HUES64 (cell line): ENCODE measurements at regions not wholly inside any gene's neighbourhood (a gene's known extent, or its start where the extent isn't known, plus 50 kb on each side); places are given as distances from the start of the nearest gene placed in this dataset.

ENCODE experiments used
- H3K27ac ChIP-seq: 2 replicates; pipeline ENCODE4 v1.7.0; 2013; ENCODE audit warnings: low read depth, low read length, inconsistent platforms
- H3K27me3 ChIP-seq: 2 replicates; pipeline ENCODE4 v1.6.1; 2013; ENCODE audit warnings: mild to moderate bottlenecking, low read length; ENCODE audit not compliant: insufficient read depth
- H3K36me3 ChIP-seq: 2 replicates; pipeline ENCODE4 v1.6.1; 2013; ENCODE audit warnings: mild to moderate bottlenecking, low read length; ENCODE audit not compliant: insufficient read depth
- H3K4me1 ChIP-seq: 2 replicates; pipeline ENCODE4 v1.6.1; 2013; ENCODE audit warnings: mild to moderate bottlenecking, low read length, moderate library complexity; ENCODE audit not compliant: insufficient read depth
- H3K4me3 ChIP-seq: 2 replicates; pipeline ENCODE4 v1.5.1; 2013; ENCODE audit warnings: mild to moderate bottlenecking, low read length, moderate library complexity
- H3K9ac ChIP-seq: 2 replicates; pipeline ENCODE4 v1.6.1; 2013; ENCODE audit warnings: mild to moderate bottlenecking, low read depth, low read length
- H3K9me3 ChIP-seq: 2 replicates; pipeline ENCODE4 v1.6.1; 2013; ENCODE audit warnings: low read depth, low read length; ENCODE audit not compliant: insufficient read depth
- WGBS: fragments of 150-250, 120-280 bp; methylation state at CpG from one replicate; pipeline ENCODE4 v1.1.7; 2013; ENCODE audit warnings: missing lambda C conversion rate; 5-methylcytosine and 5-hydroxymethylcytosine counted together

DNA sequence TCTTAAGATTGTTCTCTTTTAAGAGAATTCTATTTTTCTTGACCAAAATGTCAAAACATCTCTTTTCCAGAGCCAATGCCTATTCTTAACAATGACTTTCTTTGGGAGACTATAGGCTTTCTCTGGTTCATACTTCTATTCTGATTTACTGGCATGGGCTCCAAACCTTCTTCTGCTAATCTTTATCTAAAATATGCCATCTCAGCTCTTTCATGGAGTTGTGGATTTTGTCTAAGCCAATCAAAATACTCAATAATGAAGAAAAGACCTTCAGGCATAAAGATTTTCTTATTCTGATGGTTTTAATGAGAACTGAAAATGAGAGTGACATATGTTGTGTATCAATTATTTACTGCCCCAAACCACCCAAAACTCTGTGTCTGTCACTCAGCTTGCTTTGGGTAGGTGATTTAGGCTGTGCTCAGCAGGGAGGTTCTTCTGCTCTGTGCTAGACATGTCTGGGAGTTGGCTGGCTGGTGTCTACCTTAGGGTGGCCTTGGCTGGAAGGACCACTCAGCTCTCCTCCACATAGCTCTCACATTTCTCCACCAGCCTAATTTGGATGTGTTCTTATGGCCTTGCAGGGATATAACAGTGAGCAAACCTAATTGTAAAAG lies 270.8 kb downstream of the PRDM2 start:
- Histone ChIP-seq H3K9ac (no peak overlapping the region), H3K36me3 (no peaks in the 10 kb centered on the region), H3K4me1 (no peaks in the 10 kb centered on the region), H3K27ac (no peak overlapping the region), H3K27me3 (no peaks in the 10 kb centered on the region), H3K4me3 (no peak overlapping the region), H3K9me3 (peaks cover 15% of the 10 kb centered on the region; the same call in 1 of the 2 replicates)

DNA sequence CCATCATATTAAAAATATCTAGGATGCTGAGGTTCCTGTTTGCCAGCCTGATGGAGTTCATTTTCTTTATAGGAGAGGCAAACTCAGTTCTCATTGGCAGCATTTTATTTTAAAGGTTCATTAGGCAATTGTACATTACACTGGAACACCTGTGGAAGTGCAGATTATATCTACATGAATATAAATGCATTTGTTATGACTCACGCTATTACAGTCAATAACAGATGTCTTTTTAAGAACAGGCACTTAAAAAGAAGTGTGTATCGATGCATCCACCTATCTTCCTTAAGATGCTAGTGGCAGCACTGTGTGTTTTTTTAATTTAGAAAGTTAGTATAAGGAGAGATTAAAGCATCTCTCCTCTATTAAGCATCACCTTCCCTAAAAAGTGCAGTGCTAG lies 276.5 kb downstream of the PRDM2 start:
- Histone ChIP-seq H3K36me3 (no peaks in the 10 kb centered on the region), H3K9ac (no peak overlapping the region), H3K9me3 (0 out of 2 replicates have a peak, but pooled peaks cover under 1% of the 10 kb centered on the region), H3K4me1 (no peaks in the 10 kb centered on the region), H3K27ac (no peak overlapping the region), H3K27me3 (no peaks in the 10 kb centered on the region), H3K4me3 (no peak overlapping the region)
- 92% methylated on average over 2 of the region's 2 CpGs for WGBS

DNA sequence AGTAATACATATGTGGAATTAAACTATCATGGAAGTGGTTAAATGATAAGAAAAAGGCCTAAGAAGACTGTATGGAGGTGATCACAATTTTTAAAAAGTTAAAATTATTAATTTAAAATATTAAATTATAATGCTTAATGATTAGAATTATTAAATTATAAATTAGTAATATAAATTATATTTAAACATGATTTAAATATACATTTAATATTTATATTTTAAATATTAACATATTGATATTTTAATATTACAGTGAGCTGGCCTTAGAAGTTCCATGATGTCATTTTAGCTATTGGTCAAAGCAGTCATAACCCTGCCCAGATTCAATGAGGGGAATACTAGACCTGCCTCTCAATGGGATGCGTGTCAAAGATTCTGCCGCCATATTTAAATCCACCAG lies 281.2 kb downstream of the PRDM2 start:
- Histone ChIP-seq H3K4me3 (no peak overlapping the region), H3K9me3 (no peaks in the 10 kb centered on the region), H3K36me3 (no peaks in the 10 kb centered on the region), H3K9ac (no peak overlapping the region), H3K27me3 (no peaks in the 10 kb centered on the region), H3K27ac (no peak overlapping the region), H3K4me1 (no peaks in the 10 kb centered on the region)
- 98% methylated on average over 2 of the region's 2 CpGs for WGBS

DNA sequence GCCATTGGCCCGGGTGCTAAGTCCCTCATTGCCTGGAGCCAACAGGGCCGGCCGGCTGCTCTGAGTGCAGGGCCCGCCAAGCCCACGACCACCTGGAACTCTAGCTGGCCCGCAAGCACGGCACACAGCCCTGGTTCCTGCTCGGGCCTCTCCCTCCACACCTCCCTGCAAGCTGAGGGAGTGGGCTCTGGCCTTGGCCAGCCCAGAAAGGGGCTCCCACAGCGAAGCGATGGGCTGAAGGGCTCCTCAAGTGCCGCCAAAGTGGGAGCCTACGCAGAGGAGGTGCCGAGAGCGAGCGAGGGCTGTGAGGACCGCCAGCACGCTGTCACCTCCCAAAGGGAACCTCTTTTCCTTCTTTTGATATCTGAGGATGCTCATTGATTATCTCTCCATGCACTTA lies 283.4 kb downstream of the PRDM2 start:
- Histone ChIP-seq H3K36me3 (no peaks in the 10 kb centered on the region), H3K4me3 (no peak overlapping the region), H3K27ac (no peak overlapping the region), H3K27me3 (no peaks in the 10 kb centered on the region), H3K9me3 (no peaks in the 10 kb centered on the region), H3K4me1 (no peaks in the 10 kb centered on the region), H3K9ac (no peak overlapping the region)
- 96% methylated on average over 17 of the region's 17 CpGs for WGBS

DNA sequence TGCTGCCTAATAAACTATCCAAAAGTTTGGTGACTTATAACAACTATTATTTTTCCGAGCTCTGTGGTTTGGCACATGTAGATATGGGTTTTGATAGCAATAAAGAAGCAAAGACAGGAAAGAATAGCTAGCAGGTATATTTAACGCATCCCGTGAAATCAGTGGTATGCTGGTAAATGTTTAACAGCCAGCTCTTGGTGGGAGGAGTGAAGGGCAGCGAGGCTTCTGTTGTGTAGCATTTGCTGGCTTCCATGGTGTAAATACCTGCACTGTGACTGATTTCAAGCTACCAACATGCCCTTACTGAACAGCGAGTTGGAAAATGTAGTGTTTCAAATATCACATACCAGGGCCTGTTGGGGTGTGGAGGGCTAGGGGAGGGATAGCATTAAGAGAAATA lies 291.0 kb downstream of the PRDM2 start:
- Histone ChIP-seq H3K27ac (no peak overlapping the region), H3K9ac (no peak overlapping the region), H3K4me3 (no peak overlapping the region), H3K9me3 (peaks cover 9% of the 10 kb centered on the region; the same call in 1 of the 2 replicates), H3K27me3 (no peaks in the 10 kb centered on the region), H3K4me1 (no peaks in the 10 kb centered on the region), H3K36me3 (no peaks in the 10 kb centered on the region)
- WGBS: 88% methylated on average over 4 of the region's 5 CpGs

DNA sequence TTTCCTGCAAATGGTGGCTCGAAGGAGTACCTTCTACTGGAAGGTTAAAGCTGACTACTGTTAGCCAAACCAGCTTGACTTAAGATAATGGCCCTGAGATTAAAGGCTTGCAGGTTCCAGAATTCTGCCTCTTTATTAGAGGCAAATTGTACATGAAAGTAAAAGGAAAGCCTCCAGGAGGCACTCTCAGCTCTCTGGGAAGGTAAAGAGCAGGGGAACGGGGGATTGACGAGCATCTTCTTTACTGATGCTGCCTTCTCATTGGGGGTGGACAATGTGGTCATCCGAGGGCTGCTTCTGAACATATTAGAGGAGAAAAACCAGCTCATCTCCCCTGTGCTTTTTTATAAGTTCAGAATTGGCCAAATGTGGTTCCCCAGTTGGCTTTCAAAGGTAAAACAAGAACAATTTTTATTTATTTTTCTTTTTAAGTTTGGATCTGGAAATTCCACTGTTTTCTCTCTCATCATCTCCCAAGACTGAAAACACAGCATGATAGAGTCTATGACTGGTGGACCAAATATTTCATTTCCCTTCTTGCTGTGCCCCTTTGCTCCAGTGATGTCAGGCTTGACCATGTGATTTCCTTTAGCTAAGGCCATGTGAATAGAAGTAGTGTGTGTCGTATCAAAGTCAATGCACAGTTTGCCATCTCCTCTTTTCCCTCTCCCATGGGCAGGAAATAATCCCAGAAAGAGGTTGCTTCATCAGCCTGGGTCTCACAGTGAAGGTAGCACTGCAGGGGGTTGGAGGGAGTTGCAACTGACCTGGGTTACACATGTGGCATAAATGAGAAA lies 292.7 kb downstream of the PRDM2 start:
- Histone ChIP-seq H3K4me1 (no peaks in the 10 kb centered on the region), H3K27ac (no peak overlapping the region), H3K27me3 (no peaks in the 10 kb centered on the region), H3K9ac (no peak overlapping the region), H3K9me3 (peaks cover 16% of the 10 kb centered on the region; the same call in 1 of the 2 replicates), H3K36me3 (no peaks in the 10 kb centered on the region), H3K4me3 (no peak overlapping the region)
- 84% methylated on average over 5 of the region's 5 CpGs for whole genome bisulfite sequencing

DNA sequence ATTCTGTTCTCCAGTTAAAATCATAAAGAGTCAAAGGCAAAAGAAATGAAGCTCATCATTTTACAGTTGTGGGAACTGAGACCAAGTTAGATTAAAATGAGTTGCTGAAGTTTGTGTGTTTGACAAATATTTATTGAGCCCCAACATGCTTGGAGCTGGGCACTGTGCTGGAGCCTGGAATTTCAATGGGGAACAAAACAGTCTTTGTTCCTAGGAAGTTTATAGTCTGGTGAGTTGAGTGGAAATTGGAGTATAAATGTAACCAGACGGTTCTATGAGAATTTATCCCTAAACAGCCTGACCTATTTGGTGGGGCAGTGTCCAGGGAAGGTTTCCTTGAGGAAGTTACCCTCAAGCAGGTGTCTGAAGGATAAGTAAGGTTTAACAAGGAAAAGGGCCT lies 294.4 kb downstream of the PRDM2 start:
- H3K36me3 ChIP-seq: no peaks in the 10 kb centered on the region
- H3K9me3 ChIP-seq: peaks cover 16% of the 10 kb centered on the region; the same call in 1 of the 2 replicates
- H3K4me1 ChIP-seq: no peaks in the 10 kb centered on the region
- no peak overlapping the region for H3K27ac ChIP-seq
- H3K27me3 ChIP-seq: no peaks in the 10 kb centered on the region
- no peak overlapping the region for H3K4me3 ChIP-seq
- H3K9ac ChIP-seq: no peak overlapping the region
- 100% methylated on average over 1 of the region's 1 CpG for WGBS

DNA sequence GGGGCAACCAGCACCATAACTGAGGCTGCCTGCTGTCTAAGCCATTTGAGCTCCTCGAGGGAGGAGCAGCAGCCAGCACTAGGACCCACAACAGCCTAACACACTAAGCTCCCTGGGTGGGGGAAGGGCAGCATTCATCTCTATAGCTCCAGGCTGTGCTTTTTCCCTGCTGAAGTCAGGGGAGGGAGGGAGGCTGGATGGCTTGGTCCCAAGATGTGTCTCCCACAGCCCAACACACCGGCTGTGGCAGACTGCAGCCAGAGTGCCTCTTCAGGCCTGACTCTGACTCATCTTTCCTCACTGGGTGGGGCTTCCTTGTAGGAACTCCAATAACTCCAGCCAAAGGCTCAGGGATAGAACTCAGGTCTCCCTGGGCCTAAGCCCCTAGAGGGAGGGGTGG lies 296.3 kb downstream of the PRDM2 start:
- Histone ChIP-seq H3K27me3 (no peaks in the 10 kb centered on the region), H3K36me3 (no peaks in the 10 kb centered on the region), H3K9ac (no peak overlapping the region), H3K4me3 (no peak overlapping the region), H3K9me3 (peaks cover 16% of the 10 kb centered on the region; the same call in 1 of the 2 replicates), H3K27ac (no peak overlapping the region), H3K4me1 (no peaks in the 10 kb centered on the region)
- WGBS: 74% methylated on average over 2 of the region's 2 CpGs

DNA sequence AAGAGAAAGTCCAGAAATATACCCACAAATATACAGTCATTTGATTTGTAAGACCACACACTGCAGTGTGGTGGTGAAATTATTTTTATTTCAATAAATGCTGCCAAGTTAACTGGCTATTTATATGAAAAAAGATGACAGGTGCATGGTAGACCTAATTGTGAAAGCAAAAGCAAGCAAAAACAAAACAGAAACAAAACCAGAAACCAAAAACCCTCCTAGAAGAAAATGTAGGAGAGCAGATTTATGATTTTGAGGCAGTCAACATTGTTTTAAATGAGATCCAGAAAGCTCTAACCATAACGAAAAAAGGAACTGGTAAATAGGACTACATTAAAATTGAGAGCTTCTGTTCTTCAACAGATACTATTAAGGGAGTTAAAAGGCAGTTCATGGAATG lies 303.6 kb downstream of the PRDM2 start:
- Histone ChIP-seq H3K9ac (no peak overlapping the region), H3K9me3 (no peaks in the 10 kb centered on the region), H3K36me3 (no peaks in the 10 kb centered on the region), H3K4me3 (no peak overlapping the region), H3K27ac (no peak overlapping the region), H3K27me3 (no peaks in the 10 kb centered on the region), H3K4me1 (no peaks in the 10 kb centered on the region)
- WGBS: 100% methylated on average over 1 of the region's 1 CpG

DNA sequence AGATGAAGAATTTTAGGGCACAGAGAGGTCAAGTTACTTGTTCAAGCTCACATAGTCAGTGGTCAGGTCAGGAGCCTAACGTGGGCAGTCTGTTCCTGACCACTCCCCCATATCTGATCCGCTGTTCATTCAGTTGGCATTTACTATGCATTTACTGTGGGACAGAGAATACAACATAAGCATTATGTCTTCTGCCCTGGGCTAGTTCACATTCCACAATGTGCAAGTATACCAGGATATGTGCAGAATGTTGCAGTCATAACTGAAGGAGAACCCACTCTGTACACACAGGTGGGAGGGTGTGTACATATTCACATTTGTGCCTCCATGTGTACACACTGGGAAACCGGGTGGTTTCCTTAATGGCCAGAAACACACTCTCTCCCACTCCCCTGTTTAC lies 309.6 kb downstream of the PRDM2 start:
- Histone ChIP-seq H3K9ac (no peak overlapping the region), H3K27ac (no peak overlapping the region), H3K27me3 (no peaks in the 10 kb centered on the region), H3K4me3 (no peak overlapping the region), H3K9me3 (no peaks in the 10 kb centered on the region), H3K4me1 (peaks cover 9% of the 10 kb centered on the region; the same call in 1 of the 2 replicates), H3K36me3 (no peaks in the 10 kb centered on the region)
- WGBS: 86% methylated on average over 3 of the region's 3 CpGs

DNA sequence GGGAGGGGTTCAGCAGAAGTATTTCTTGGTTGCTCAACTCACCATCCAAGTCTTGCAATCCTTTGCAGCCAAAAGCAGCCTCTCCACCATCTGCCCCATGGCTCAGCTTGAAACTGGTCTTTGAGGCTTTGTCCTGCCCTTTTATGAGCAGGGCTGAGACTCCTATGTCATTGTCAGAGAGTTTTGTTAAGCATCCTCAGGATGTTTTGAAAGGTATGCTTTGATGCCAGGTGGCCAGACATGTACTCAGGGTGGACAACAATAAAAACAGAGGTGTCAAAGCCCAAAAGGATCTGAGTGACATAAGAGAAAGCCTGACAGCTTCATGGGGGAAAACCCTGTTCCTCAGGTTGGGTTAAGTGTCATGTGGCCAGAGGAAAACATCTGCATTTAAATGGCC lies 310.5 kb downstream of the PRDM2 start:
- H3K9ac ChIP-seq: no peak overlapping the region
- H3K27ac ChIP-seq: no peak overlapping the region
- H3K4me1 ChIP-seq: peaks cover 9% of the 10 kb centered on the region; the same call in 1 of the 2 replicates
- H3K9me3 ChIP-seq: no peaks in the 10 kb centered on the region
- H3K4me3 ChIP-seq: no peak overlapping the region
- no peaks in the 10 kb centered on the region for H3K27me3 ChIP-seq
- no peaks in the 10 kb centered on the region for H3K36me3 ChIP-seq
